SH-SY5Y (cell line): ENCODE measurements at regions not wholly inside any gene's neighbourhood (a gene's known extent, or its start where the extent isn't known, plus 50 kb on each side); places are given as distances from the start of the nearest gene placed in this dataset.

Experiments used
- GATA2 ChIP-seq: IDR thresholded peaks from 2 replicates; pipeline ENCODE4 v1.6.1; 2011; ENCODE audit warnings: mild to moderate bottlenecking, low read depth, low read length
- GATA3 ChIP-seq: IDR thresholded peaks from 2 replicates; pipeline ENCODE4 v1.6.1; 2011; ENCODE audit warnings: low read depth, mild to moderate bottlenecking, low read length, moderate library complexity

- TF ChIP-seq GATA2 (no peak), GATA3 (no peak)
Measured at GRCh38 chr19:31961191-31961590, 384.2 kb upstream of the ZNF507 start.

- TF ChIP-seq GATA3 (no peak), GATA2 (no peak)
Measured at GRCh38 chr19:31961667-31962066, 383.7 kb upstream of the ZNF507 start.

GRCh38 chr19:31962561-31962996, 382.8 kb upstream of the ZNF507 start:
- no peak for TF ChIP-seq GATA3
- TF ChIP-seq GATA2 = no peak

- no peak for TF ChIP-seq GATA2
Measured at GRCh38 chr19:31963746-31964145, 381.7 kb upstream of the ZNF507 start.

GRCh38 chr19:31969016-31969415, 376.4 kb upstream of the ZNF507 start:
- TF ChIP-seq GATA3 (no peak), GATA2 (no peak)

GRCh38 chr19:31970027-31970461, 375.4 kb upstream of the ZNF507 start:
- TF ChIP-seq GATA2 (no peak), GATA3 (no peak)

GRCh38 chr19:31974290-31974689, 371.1 kb upstream of the ZNF507 start:
- no peak for TF ChIP-seq GATA3
- no peak for TF ChIP-seq GATA2

GRCh38 chr19:31974941-31975340, 370.5 kb upstream of the ZNF507 start:
- TF ChIP-seq GATA2 = no peak
- TF ChIP-seq GATA3 = no peak

GRCh38 chr19:31975461-31975860, 369.9 kb upstream of the ZNF507 start:
- TF ChIP-seq GATA2 = no peak
- TF ChIP-seq GATA3 = no peak

- no peak for TF ChIP-seq GATA2
- no peak for TF ChIP-seq GATA3
Measured at GRCh38 chr19:31976775-31977536, 368.5 kb upstream of the ZNF507 start.

- TF ChIP-seq GATA2 = no peak
- no peak for TF ChIP-seq GATA3
Measured at GRCh38 chr19:31979362-31979761, 366.0 kb upstream of the ZNF507 start.

GRCh38 chr19:31979949-31980670, 365.3 kb upstream of the ZNF507 start:
- TF ChIP-seq GATA3 (no peak), GATA2 (no peak)

GRCh38 chr19:31980796-31981195, 364.6 kb upstream of the ZNF507 start:
- no peak for TF ChIP-seq GATA2
- no peak for TF ChIP-seq GATA3

GRCh38 chr19:31981545-31981944, 363.9 kb upstream of the ZNF507 start:
- TF ChIP-seq GATA3 = no peak
- TF ChIP-seq GATA2 = no peak

- TF ChIP-seq GATA3 (no peak), GATA2 (no peak)
Measured at GRCh38 chr19:31983647-31984046, 361.8 kb upstream of the ZNF507 start.

GRCh38 chr19:31985001-31985605, 360.3 kb upstream of the ZNF507 start:
- TF ChIP-seq GATA3 = no peak
- no peak for TF ChIP-seq GATA2
